ENCODE measurements at regions not wholly inside any gene's neighbourhood (a gene's known extent, or its start where the extent isn't known, plus 50 kb on each side); places are given as distances from the start of the nearest gene placed in this dataset.

GRCh38 chr12:116420227-116420880 lies 138.8 kb upstream of the MAP1LC3B2 start:
- H3K4me2 ChIP-seq: no peak overlapping the region
- no peaks in the 10 kb centered on the region for H3K9me2 ChIP-seq (replicated peaks; ENCODE audit: insufficient read depth)
- no peaks in the 10 kb centered on the region for H4K20me1 ChIP-seq (ENCODE audit: insufficient read depth, poor library complexity, severe bottlenecking)
- H3K9me3 ChIP-seq (ENCODE audit: low read depth): no peaks in the 10 kb centered on the region
- WGBS (ENCODE audit: low lambda C conversion rate, missing lambda C conversion rate): 80% methylated on average over 8 of the region's 8 CpGs
- no peaks in the 10 kb centered on the region for H3K4me1 ChIP-seq (ENCODE audit: insufficient read depth)
- no peaks in the 10 kb centered on the region for H3K27me3 ChIP-seq
- no peak for DNase-seq (ENCODE audit: low spot score)
- H2AFZ ChIP-seq: no peak overlapping the region
- no peaks in the 10 kb centered on the region for H3K79me2 ChIP-seq
- no peak for TF ChIP-seq EZH2 (IDR thresholded peaks at IDR 0.05; ENCODE audit: borderline replicate concordance)
- no peak for TF ChIP-seq CTCF (IDR thresholded peaks at IDR 0.05; ENCODE audit: poor library complexity)
- no peak for TF ChIP-seq EZH2phosphoT487 (IDR thresholded peaks at IDR 0.05; ENCODE audit: low read depth, severe bottlenecking, unreplicated experiment)
- H3K36me3 ChIP-seq (replicated peaks; ENCODE audit: insufficient read depth, low read depth): no peaks in the 10 kb centered on the region
- no peak overlapping the region for H3K4me3 ChIP-seq
- no peak overlapping the region for H3K27ac ChIP-seq

GRCh38 chr12:116421785-116422538 lies 137.2 kb upstream of the MAP1LC3B2 start:
- no peak overlapping the region for H3K27ac ChIP-seq
- H3K4me3 ChIP-seq: no peak overlapping the region
- H3K9me2 ChIP-seq (replicated peaks; ENCODE audit: insufficient read depth): no peaks in the 10 kb centered on the region
- H3K79me2 ChIP-seq: no peaks in the 10 kb centered on the region
- no peaks in the 10 kb centered on the region for H4K20me1 ChIP-seq (ENCODE audit: insufficient read depth, poor library complexity, severe bottlenecking)
- H2AFZ ChIP-seq: no peak overlapping the region
- H3K4me1 ChIP-seq (ENCODE audit: insufficient read depth): peaks cover 5% of the 10 kb centered on the region
- no peak for TF ChIP-seq EZH2 (IDR thresholded peaks at IDR 0.05; ENCODE audit: borderline replicate concordance)
- TF ChIP-seq EZH2phosphoT487 (IDR thresholded peaks at IDR 0.05; ENCODE audit: low read depth, severe bottlenecking, unreplicated experiment): no peak
- no peak for TF ChIP-seq CTCF (IDR thresholded peaks at IDR 0.05; ENCODE audit: poor library complexity)
- no peaks in the 10 kb centered on the region for H3K36me3 ChIP-seq (replicated peaks; ENCODE audit: insufficient read depth, low read depth)
- H3K9me3 ChIP-seq (ENCODE audit: low read depth): no peaks in the 10 kb centered on the region
- H3K27me3 ChIP-seq: no peaks in the 10 kb centered on the region
- no peak for DNase-seq (ENCODE audit: low spot score)
- 100% methylated on average over 2 of the region's 2 CpGs for WGBS (ENCODE audit: low lambda C conversion rate, missing lambda C conversion rate)
- H3K4me2 ChIP-seq: no peak overlapping the region

GRCh38 chr12:116423094-116423493 lies 136.1 kb upstream of the MAP1LC3B2 start:
- 35% methylated on average over 4 of the region's 4 CpGs for WGBS (ENCODE audit: low lambda C conversion rate, missing lambda C conversion rate)
- no peak overlapping the region for H3K4me3 ChIP-seq
- no peak overlapping the region for H2AFZ ChIP-seq
- TF ChIP-seq EZH2 (IDR thresholded peaks at IDR 0.05; ENCODE audit: borderline replicate concordance) (no peak), CTCF (IDR thresholded peaks at IDR 0.05; ENCODE audit: poor library complexity) (no peak), EZH2phosphoT487 (IDR thresholded peaks at IDR 0.05; ENCODE audit: low read depth, severe bottlenecking, unreplicated experiment) (no peak)
- H3K27me3 ChIP-seq: no peaks in the 10 kb centered on the region
- H3K9me3 ChIP-seq (ENCODE audit: low read depth): no peaks in the 10 kb centered on the region
- no peak overlapping the region for H3K4me2 ChIP-seq
- H3K27ac ChIP-seq: peak overlapping the region; percentile 56
- no peaks in the 10 kb centered on the region for H3K36me3 ChIP-seq (replicated peaks; ENCODE audit: insufficient read depth, low read depth)
- peak; percentile 64 for DNase-seq (ENCODE audit: low spot score)
- H3K4me1 ChIP-seq (ENCODE audit: insufficient read depth): peaks cover 16% of the 10 kb centered on the region
- H3K9me2 ChIP-seq (replicated peaks; ENCODE audit: insufficient read depth): no peaks in the 10 kb centered on the region
- no peaks in the 10 kb centered on the region for H4K20me1 ChIP-seq (ENCODE audit: insufficient read depth, poor library complexity, severe bottlenecking)
- no peaks in the 10 kb centered on the region for H3K79me2 ChIP-seq

All from hepatocyte (in vitro differentiated cells).